PC-3 (cell line): ENCODE measurements at regions not wholly inside any gene's neighbourhood (a gene's known extent, or its start where the extent isn't known, plus 50 kb on each side); places are given as distances from the start of the nearest gene placed in this dataset.

Experiments
- EZH2 ChIP-seq: fragments of 300-600 bp; sonication (generic); IDR thresholded peaks from one replicate; pipeline ENCODE4 v1.6.1; 2017; ENCODE audit warnings: antibody characterized with exemption, mild to moderate bottlenecking, low read length; ENCODE audit not compliant: unreplicated experiment
- EZH2phosphoT487 ChIP-seq: fragments of 300-600 bp; sonication (generic); IDR thresholded peaks from 2 replicates; pipeline ENCODE4 v1.6.1; 2018; ENCODE audit warnings: mild to moderate bottlenecking, antibody characterized with exemption, low read length, borderline replicate concordance
- TF ChIP-seq, protein P1 (sequence below): fragments of 300-600 bp; sonication (generic); conservative IDR thresholded peaks from 2 replicates; pipeline ENCODE4 v1.5.1; 2017; ENCODE audit warnings: antibody characterized with exemption, low read depth, mild to moderate bottlenecking, low read length

DNA sequence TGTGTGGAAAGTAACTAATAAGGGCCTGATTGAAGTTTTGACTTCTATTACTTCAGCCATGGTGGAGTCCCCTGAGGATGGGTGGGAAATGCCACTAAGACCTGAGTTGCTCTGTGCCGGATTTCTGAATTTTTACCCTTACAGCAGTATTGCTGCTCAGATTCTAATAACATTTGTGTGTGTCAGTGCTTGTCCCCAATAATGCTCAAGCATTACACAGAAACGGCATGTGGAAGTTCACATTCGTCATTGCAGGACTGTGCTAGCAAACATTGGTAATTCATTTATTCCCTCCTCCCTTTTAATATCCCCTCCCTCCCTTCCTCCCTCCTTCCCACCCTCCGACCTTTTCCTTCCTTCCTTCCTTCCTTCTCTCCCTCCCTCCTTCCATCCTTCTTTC, 484.5 kb upstream of the ONECUT1 start:
- TF ChIP-seq EZH2 (no peak), EZH2phosphoT487 (no peak)
- TF ChIP-seq, protein P1, sequence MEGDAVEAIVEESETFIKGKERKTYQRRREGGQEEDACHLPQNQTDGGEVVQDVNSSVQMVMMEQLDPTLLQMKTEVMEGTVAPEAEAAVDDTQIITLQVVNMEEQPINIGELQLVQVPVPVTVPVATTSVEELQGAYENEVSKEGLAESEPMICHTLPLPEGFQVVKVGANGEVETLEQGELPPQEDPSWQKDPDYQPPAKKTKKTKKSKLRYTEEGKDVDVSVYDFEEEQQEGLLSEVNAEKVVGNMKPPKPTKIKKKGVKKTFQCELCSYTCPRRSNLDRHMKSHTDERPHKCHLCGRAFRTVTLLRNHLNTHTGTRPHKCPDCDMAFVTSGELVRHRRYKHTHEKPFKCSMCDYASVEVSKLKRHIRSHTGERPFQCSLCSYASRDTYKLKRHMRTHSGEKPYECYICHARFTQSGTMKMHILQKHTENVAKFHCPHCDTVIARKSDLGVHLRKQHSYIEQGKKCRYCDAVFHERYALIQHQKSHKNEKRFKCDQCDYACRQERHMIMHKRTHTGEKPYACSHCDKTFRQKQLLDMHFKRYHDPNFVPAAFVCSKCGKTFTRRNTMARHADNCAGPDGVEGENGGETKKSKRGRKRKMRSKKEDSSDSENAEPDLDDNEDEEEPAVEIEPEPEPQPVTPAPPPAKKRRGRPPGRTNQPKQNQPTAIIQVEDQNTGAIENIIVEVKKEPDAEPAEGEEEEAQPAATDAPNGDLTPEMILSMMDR, result no peak
